Gastroesophageal sphincter (tissue), 3 donors: ENCODE measurements at regions not wholly inside any gene's neighbourhood (a gene's known extent, or its start where the extent isn't known, plus 50 kb on each side); places are given as distances from the start of the nearest gene placed in this dataset.

ENCODE experiments used
- EP300 ChIP-seq: sonication (generic); formaldehyde crosslinking; IDR thresholded peaks from one replicate; pipeline ENCODE4 v1.6.1; 2017; ENCODE audit warnings: antibody characterized with exemption, mild to moderate bottlenecking
- POLR2A ChIP-seq, 2 donors: fragments of 450-650 bp; IDR thresholded peaks; one replicate each; pipeline ENCODE4 v1.6.1; 2017; ENCODE audit warnings: antibody characterized with exemption in 2 of 2, mild to moderate bottlenecking in 2 of 2, moderate library complexity in 1 of 2
- TF ChIP-seq, protein P1 (sequence below), 4 experiments: fragments of 200-600 bp in 2 of 4; fragments of 450-650 bp in 2 of 4; sonication (generic) in 1 of 4; IDR thresholded peaks; one replicate each; pipeline ENCODE4 v1.5.1; 2017 to 2019; ENCODE audit warnings: antibody characterized with exemption in 4 of 4, mild to moderate bottlenecking in 2 of 4, moderate library complexity in 2 of 4

DNA sequence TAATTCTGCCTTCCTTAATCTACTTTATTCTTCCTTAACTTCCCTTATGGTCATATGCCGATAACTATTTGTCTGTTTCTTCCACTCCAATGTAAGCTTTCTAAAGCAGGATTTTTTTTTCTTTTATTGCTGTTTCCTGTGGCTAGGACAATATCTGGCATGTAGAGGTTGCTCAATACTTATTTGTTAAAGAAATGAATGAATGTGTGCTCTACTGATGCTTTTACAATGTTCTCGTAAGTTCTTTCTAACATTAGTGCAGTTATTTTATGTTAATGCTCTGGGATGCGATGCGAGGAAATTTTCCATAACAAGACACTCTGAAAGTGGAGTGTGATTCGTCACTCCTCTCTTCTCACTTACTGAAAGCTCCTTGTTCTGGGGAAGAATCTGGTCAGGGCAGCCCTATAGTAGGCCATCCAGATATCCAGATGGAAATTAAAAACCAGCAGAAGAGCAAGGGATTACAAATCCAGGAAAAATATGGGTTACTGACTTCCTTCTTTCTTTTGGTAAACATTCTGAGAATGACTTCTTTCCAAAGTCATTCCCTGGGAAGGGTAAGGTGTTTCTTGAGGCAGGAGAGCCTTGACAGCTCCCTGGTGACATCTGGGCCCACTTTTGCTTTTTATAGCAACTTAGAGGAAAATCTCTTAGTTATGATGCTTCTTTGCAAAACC, 420.4 kb downstream of the PDCD6IP start:
- TF ChIP-seq EP300 (no peak), POLR2A (IDR thresholded peaks at IDR 0.05) (no peak)
- TF ChIP-seq, protein P1, sequence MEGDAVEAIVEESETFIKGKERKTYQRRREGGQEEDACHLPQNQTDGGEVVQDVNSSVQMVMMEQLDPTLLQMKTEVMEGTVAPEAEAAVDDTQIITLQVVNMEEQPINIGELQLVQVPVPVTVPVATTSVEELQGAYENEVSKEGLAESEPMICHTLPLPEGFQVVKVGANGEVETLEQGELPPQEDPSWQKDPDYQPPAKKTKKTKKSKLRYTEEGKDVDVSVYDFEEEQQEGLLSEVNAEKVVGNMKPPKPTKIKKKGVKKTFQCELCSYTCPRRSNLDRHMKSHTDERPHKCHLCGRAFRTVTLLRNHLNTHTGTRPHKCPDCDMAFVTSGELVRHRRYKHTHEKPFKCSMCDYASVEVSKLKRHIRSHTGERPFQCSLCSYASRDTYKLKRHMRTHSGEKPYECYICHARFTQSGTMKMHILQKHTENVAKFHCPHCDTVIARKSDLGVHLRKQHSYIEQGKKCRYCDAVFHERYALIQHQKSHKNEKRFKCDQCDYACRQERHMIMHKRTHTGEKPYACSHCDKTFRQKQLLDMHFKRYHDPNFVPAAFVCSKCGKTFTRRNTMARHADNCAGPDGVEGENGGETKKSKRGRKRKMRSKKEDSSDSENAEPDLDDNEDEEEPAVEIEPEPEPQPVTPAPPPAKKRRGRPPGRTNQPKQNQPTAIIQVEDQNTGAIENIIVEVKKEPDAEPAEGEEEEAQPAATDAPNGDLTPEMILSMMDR (IDR thresholded peaks at IDR 0.05): no peak
